Sigmoid colon (tissue), 6 donors: ENCODE measurements at regions not wholly inside any gene's neighbourhood (a gene's known extent, or its start where the extent isn't known, plus 50 kb on each side); places are given as distances from the start of the nearest gene placed in this dataset.

Experiments
- DNase-seq: peaks from one replicate; pipeline ENCODE4 v3.0.0-alpha.2; 2019
- H3K27ac ChIP-seq, 4 donors: fragments of 200-600 bp; sonication (generic); one replicate each; pipeline ENCODE4 v1.5.1; 2016 to 2019; ENCODE audit warnings: mild to moderate bottlenecking in 1 of 4
- H3K27me3 ChIP-seq, 3 donors: fragments of 200-600 bp; sonication (generic); one replicate each; pipeline ENCODE4 v1.5.1; 2019; ENCODE audit warnings: mild to moderate bottlenecking in 1 of 3
- H3K36me3 ChIP-seq, 4 donors: fragments of 200-600 bp; sonication (generic); one replicate each; pipeline ENCODE4 v1.5.1; 2016 to 2019
- H3K4me1 ChIP-seq, 4 donors: fragments of 200-600 bp; sonication (generic); one replicate each; pipeline ENCODE4 v1.5.1; 2017 to 2019
- H3K4me3 ChIP-seq, 4 donors: fragments of 200-600 bp; sonication (generic); one replicate each; pipeline ENCODE4 v1.5.1; 2017 to 2019; ENCODE audit warnings: mild to moderate bottlenecking in 2 of 4, moderate library complexity in 1 of 4
- H3K9me3 ChIP-seq, 4 donors: fragments of 200-600 bp in 3 of 4; sonication (generic) in 3 of 4; one replicate each; pipeline versions ENCODE4 v1.5.1 to v1.6.1; 2013 to 2019
- CTCF ChIP-seq, 4 experiments: fragments of 450-650 bp in 3 of 4; fragments of 200-600 bp in 1 of 4; IDR thresholded peaks; one replicate each; pipeline ENCODE4 v1.5.1; 2016 to 2019; ENCODE audit warnings: antibody characterized with exemption in 4 of 4, mild to moderate bottlenecking in 3 of 4, moderate library complexity in 2 of 4
- EP300 ChIP-seq, 4 donors: sonication (generic); formaldehyde crosslinking; IDR thresholded peaks; one replicate each; pipeline ENCODE4 v1.6.1; 2017; ENCODE audit warnings: antibody characterized with exemption in 4 of 4
- POLR2A ChIP-seq, 2 donors: fragments of 450-650 bp; IDR thresholded peaks; one replicate each; pipeline ENCODE4 v1.6.1; 2016; ENCODE audit warnings: antibody characterized with exemption in 2 of 2, mild to moderate bottlenecking in 2 of 2, moderate library complexity in 2 of 2
- POLR2AphosphoS5 ChIP-seq, 4 donors: sonication (generic); formaldehyde crosslinking; IDR thresholded peaks; one replicate each; pipeline ENCODE4 v1.6.1; 2017; ENCODE audit warnings: antibody characterized with exemption in 4 of 4
- WGBS, 2 donors: extraction: QIAGEN DNeasy Blood & Tissue Kit; methylation state at CpG; one replicate each; pipeline ENCODE4 v1.1.7; 2013; 5-methylcytosine and 5-hydroxymethylcytosine counted together
- intact Hi-C: fragments of 100-400 bp; cut with DNase I; formaldehyde crosslinking; loops from one replicate; pipeline ENCODE4 v1.15.1; 2023
- donor health status: healthy with polysubstance abuse.
- donor health status: healthy.

GRCh38 chr5:4576161-4576748, 563.9 kb upstream of the ADAMTS16 start:
- no peak for TF ChIP-seq POLR2AphosphoS5 (IDR thresholded peaks at IDR 0.05)
- Histone ChIP-seq H3K9me3 (no peaks in the 10 kb centered on the region), H3K27ac (no peak overlapping the region), H3K4me1 (no peaks in the 10 kb centered on the region), H3K4me3 (no peak overlapping the region), H3K27me3 (no peaks in the 10 kb centered on the region), H3K36me3 (no peaks in the 10 kb centered on the region)
- DNase-seq = no peak
- intact Hi-C loops = no loop called here
- WGBS, 2 donors = 60% methylated on average over 4 of the region's 4 CpGs

- TF ChIP-seq POLR2A (IDR thresholded peaks at IDR 0.05) (no peak), POLR2AphosphoS5 (IDR thresholded peaks at IDR 0.05) (no peak), CTCF (IDR thresholded peaks at IDR 0.05) (no peak), EP300 (IDR thresholded peaks at IDR 0.05) (no peak)
Measured at GRCh38 chr5:4576908-4577307, 563.2 kb upstream of the ADAMTS16 start.

GRCh38 chr5:4579679-4580078, 560.5 kb upstream of the ADAMTS16 start:
- H3K4me1 ChIP-seq = no peaks in the 10 kb centered on the region
- H3K36me3 ChIP-seq = no peaks in the 10 kb centered on the region
- WGBS, 2 donors = 82 to 89% methylated on average over 7 of the region's 7 CpGs
- intact Hi-C loops = no loop called here
- no peaks in the 10 kb centered on the region for H3K27me3 ChIP-seq
- TF ChIP-seq CTCF (IDR thresholded peaks at IDR 0.05) (no peak), EP300 (IDR thresholded peaks at IDR 0.05) (no peak), POLR2AphosphoS5 (IDR thresholded peaks at IDR 0.05) (no peak), POLR2A (IDR thresholded peaks at IDR 0.05) (no peak)
- no peak overlapping the region for H3K4me3 ChIP-seq
- H3K9me3 ChIP-seq = no peaks in the 10 kb centered on the region
- no peak for DNase-seq
- H3K27ac ChIP-seq = no peak overlapping the region

More at GRCh38 chr5:4576908-4577307, 563.2 kb upstream of the ADAMTS16 start:
- no peaks in the 10 kb centered on the region for H3K27me3 ChIP-seq
- H3K4me1 ChIP-seq = no peaks in the 10 kb centered on the region
- H3K4me3 ChIP-seq = no peak overlapping the region
- no peaks in the 10 kb centered on the region for H3K36me3 ChIP-seq
- DNase-seq = no peak
- no peaks in the 10 kb centered on the region for H3K9me3 ChIP-seq
- no peak overlapping the region for H3K27ac ChIP-seq
- intact Hi-C loops = no loop called here
- 82 to 90% methylated on average over 14 of the region's 14 CpGs for WGBS, 2 donors

- Histone ChIP-seq H3K4me1 (no peaks in the 10 kb centered on the region), H3K9me3 (no peaks in the 10 kb centered on the region), H3K4me3 (no peak overlapping the region), H3K27ac (no peak overlapping the region), H3K27me3 (no peaks in the 10 kb centered on the region), H3K36me3 (no peaks in the 10 kb centered on the region)
- intact Hi-C loops = no loop called here
- WGBS, 2 donors = 93 to 95% methylated on average over 19 of the region's 19 CpGs
- DNase-seq = no peak
- TF ChIP-seq POLR2AphosphoS5 (IDR thresholded peaks at IDR 0.05) = no peak
- TF ChIP-seq EP300 (IDR thresholded peaks at IDR 0.05) = no peak
- TF ChIP-seq CTCF (IDR thresholded peaks at IDR 0.05) = no peak
- no peak for TF ChIP-seq POLR2A (IDR thresholded peaks at IDR 0.05)
Measured at GRCh38 chr5:4580772-4581171, 559.4 kb upstream of the ADAMTS16 start.

- TF ChIP-seq POLR2AphosphoS5 (IDR thresholded peaks at IDR 0.05) (no peak), EP300 (IDR thresholded peaks at IDR 0.05) (no peak), POLR2A (IDR thresholded peaks at IDR 0.05) (no peak), CTCF (IDR thresholded peaks at IDR 0.05) (no peak)
- WGBS, 2 donors = 92 to 93% methylated on average over 16 of the region's 16 CpGs
- DNase-seq = no peak
- no peaks in the 10 kb centered on the region for H3K36me3 ChIP-seq
- no peaks in the 10 kb centered on the region for H3K27me3 ChIP-seq
- H3K9me3 ChIP-seq = no peaks in the 10 kb centered on the region
- no peak overlapping the region for H3K4me3 ChIP-seq
- H3K27ac ChIP-seq = no peak overlapping the region
- intact Hi-C loops = no loop called here
- no peaks in the 10 kb centered on the region for H3K4me1 ChIP-seq
Measured at GRCh38 chr5:4581289-4581688, 558.8 kb upstream of the ADAMTS16 start.
